HEK293T (cell line): ENCODE measurements at regions not wholly inside any gene's neighbourhood (a gene's known extent, or its start where the extent isn't known, plus 50 kb on each side); places are given as distances from the start of the nearest gene placed in this dataset.

Experiments used
- CTCF ChIA-PET: fragments of 350-600 bp; formaldehyde crosslinking; extraction: SDS; loops from one replicate; lab custom pipeline; 2021; ENCODE audit warnings: antibody characterized with exemption, inconsistent platforms; lab: Yijun Ruan, JAX
- POLR2A ChIA-PET: fragments of 350-600 bp; formaldehyde crosslinking; extraction: SDS; loops from one replicate; lab custom pipeline; 2020; ENCODE audit warnings: antibody characterized with exemption, inconsistent platforms; lab: Yijun Ruan, JAX
- DNase-seq: peaks from one replicate; pipeline ENCODE4 v3.0.0; 2012; ENCODE audit warnings: mixed read lengths; ENCODE audit errors: extremely low spot score
- ARNT ChIP-seq: fragments of 450-650 bp; IDR thresholded peaks from 2 replicates; pipeline ENCODE4 v1.6.1; 2017; ENCODE audit warnings: mild to moderate bottlenecking
- BHLHE40 ChIP-seq: fragments of 450-650 bp; IDR thresholded peaks from 2 replicates; pipeline ENCODE4 v1.6.1; 2016; ENCODE audit warnings: mild to moderate bottlenecking, moderate library complexity, borderline replicate concordance
- CTBP1 ChIP-seq: fragments of 450-650 bp; IDR thresholded peaks from 2 replicates; pipeline ENCODE4 v1.6.1; 2016; ENCODE audit warnings: borderline replicate concordance
- ELF4 ChIP-seq: fragments of 450-650 bp; IDR thresholded peaks from 2 replicates; pipeline ENCODE4 v1.6.1; 2017; ENCODE audit warnings: antibody characterized with exemption
- FOXA1 ChIP-seq: fragments of 450-650 bp; IDR thresholded peaks from 2 replicates; pipeline ENCODE4 v1.6.1; 2016; ENCODE audit warnings: mild to moderate bottlenecking
- FOXK2 ChIP-seq: fragments of 450-650 bp; IDR thresholded peaks from 2 replicates; pipeline ENCODE4 v1.6.1; 2016; ENCODE audit warnings: mild to moderate bottlenecking
- FOXM1 ChIP-seq: fragments of 450-650 bp; IDR thresholded peaks from 2 replicates; pipeline ENCODE4 v1.6.1; 2017; ENCODE audit warnings: mild to moderate bottlenecking, borderline replicate concordance
- HDGF ChIP-seq: fragments of 450-650 bp; IDR thresholded peaks from 2 replicates; pipeline ENCODE4 v1.6.1; 2017; ENCODE audit warnings: antibody characterized with exemption, borderline replicate concordance
- L3MBTL2 ChIP-seq: fragments of 450-650 bp; conservative IDR thresholded peaks from 2 replicates; pipeline ENCODE4 v1.6.1; 2016; ENCODE audit warnings: mild to moderate bottlenecking
- LEF1 ChIP-seq: fragments of 450-650 bp; IDR thresholded peaks from 2 replicates; pipeline ENCODE4 v1.6.1; 2017; ENCODE audit warnings: mild to moderate bottlenecking, borderline replicate concordance
- NFRKB ChIP-seq: fragments of 450-650 bp; IDR thresholded peaks from 2 replicates; pipeline ENCODE4 v1.6.1; 2016; ENCODE audit warnings: mild to moderate bottlenecking, moderate library complexity
- PKNOX1 ChIP-seq: fragments of 450-650 bp; IDR thresholded peaks from 2 replicates; pipeline ENCODE4 v1.6.1; 2016
- SP1 ChIP-seq: fragments of 450-650 bp; IDR thresholded peaks from 2 replicates; pipeline ENCODE4 v1.6.1; 2017
- SUZ12 ChIP-seq: fragments of 450-650 bp; IDR thresholded peaks from 2 replicates; pipeline ENCODE4 v1.6.1; 2016; ENCODE audit warnings: mild to moderate bottlenecking
- TARDBP ChIP-seq: fragments of 450-650 bp; IDR thresholded peaks from 2 replicates; pipeline ENCODE4 v1.6.1; 2016
- ZNF384 ChIP-seq: fragments of 450-650 bp; IDR thresholded peaks from 2 replicates; pipeline ENCODE4 v1.6.1; 2016

- TF ChIP-seq ARNT (no peak), ZNF384 (no peak), SUZ12 (no peak), CTBP1 (no peak), HDGF (no peak), FOXK2 (no peak), NFRKB (no peak), LEF1 (no peak), SP1 (no peak), PKNOX1 (no peak), ELF4 (no peak), L3MBTL2 (no peak), BHLHE40 (no peak), TARDBP (no peak), FOXA1 (no peak), FOXM1 (no peak)
- CTCF ChIA-PET = no interaction called here
- DNase-seq = no peak
- POLR2A ChIA-PET = no interaction called here
Observed at GRCh38 chr12:81866081-81866480, 106.9 kb upstream of the PPFIA2 start.

DNA sequence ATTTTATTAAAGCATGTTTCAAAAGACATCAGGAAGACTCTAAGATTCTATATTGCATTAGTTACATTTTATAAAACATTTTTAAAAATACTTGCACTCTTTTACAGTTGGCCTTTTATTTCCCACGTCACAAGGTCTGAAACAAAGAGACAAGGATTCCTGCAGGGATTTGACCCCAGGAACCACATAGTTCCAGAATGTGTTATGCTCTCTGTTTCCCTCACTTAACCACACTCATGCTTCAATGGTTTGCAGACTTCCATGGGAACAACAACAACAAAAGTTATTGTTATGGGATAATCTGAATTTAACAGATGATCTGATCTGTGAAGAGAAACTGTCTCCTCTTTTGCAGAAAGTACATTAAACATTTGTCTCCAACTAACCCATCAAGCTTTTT, 104.3 kb upstream of the PPFIA2 start:
- DNase-seq = no peak
- CTCF ChIA-PET = no interaction called here
- POLR2A ChIA-PET = no interaction called here
- TF ChIP-seq ARNT = no peak
- no peak for TF ChIP-seq BHLHE40
- no peak for TF ChIP-seq SP1
- no peak for TF ChIP-seq ELF4

DNA sequence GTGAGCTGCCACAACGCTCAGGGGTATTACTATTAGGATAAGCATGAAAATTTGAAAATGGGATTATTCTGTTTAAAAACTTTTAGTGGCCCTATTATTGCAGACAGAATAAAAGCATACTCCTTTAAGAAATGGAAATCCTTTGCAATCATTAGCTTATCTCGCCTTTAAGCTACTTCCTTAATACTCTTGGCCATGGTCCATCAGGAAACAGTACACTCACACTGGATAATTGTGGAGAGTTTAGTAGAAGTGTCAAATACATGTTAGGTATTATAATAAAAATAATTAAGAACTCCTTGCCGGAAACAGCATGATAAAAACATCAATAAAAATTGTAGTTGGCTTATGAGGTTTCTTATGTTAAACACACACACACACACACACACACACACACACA, 100.4 kb upstream of the PPFIA2 start:
- DNase-seq = no peak
- TF ChIP-seq PKNOX1 (no peak), HDGF (no peak), FOXK2 (no peak), L3MBTL2 (no peak), FOXM1 (no peak), BHLHE40 (no peak), ELF4 (no peak), SP1 (no peak), NFRKB (no peak), FOXA1 (no peak), CTBP1 (no peak), LEF1 (no peak), SUZ12 (no peak), TARDBP (no peak), ZNF384 (no peak), ARNT (no peak)
- POLR2A ChIA-PET = no interaction called here
- CTCF ChIA-PET = no interaction called here

GRCh38 chr12:81843599-81843998, 84.4 kb upstream of the PPFIA2 start:
- DNase-seq = no peak
- no peak for TF ChIP-seq PKNOX1
- TF ChIP-seq ZNF384 = no peak
- no peak for TF ChIP-seq ELF4
- TF ChIP-seq TARDBP = no peak
- no peak for TF ChIP-seq BHLHE40
- TF ChIP-seq SP1 = no peak
- TF ChIP-seq FOXM1 = no peak
- no peak for TF ChIP-seq CTBP1
- no peak for TF ChIP-seq NFRKB
- TF ChIP-seq LEF1 = no peak
- no peak for TF ChIP-seq L3MBTL2
- no peak for TF ChIP-seq FOXK2
- TF ChIP-seq HDGF = no peak
- ChIA-PET POLR2A (no interaction called here), CTCF (interaction anchor here (0.6 kb wide), 1 partner anchor 758 kb away, joined by 4 read pairs; no protein-coding TSS in a partner anchor)

DNA sequence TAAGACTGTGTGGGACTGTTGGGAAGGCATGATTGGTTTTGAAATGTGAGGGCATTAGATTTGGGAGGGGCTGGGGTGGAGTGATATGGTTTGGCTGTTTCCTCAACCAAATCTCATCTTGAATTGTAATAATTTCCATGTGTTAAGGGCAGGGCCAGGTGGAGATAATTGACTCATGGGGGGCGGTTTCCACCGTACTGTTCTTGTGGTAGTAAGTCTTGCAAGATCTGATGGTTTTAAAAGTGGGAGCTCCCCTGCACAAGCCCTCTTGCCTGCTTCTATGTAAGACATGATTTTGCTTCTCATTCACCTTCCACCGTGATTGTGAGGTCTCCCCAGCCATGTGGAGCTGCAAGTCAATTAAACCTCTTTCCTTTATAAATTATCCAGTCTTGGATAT, 76.6 kb upstream of the PPFIA2 start:
- TF ChIP-seq TARDBP = no peak
- TF ChIP-seq LEF1 = no peak
- TF ChIP-seq PKNOX1 = no peak
- TF ChIP-seq FOXM1 = no peak
- TF ChIP-seq L3MBTL2 = no peak
- no peak for TF ChIP-seq FOXA1
- TF ChIP-seq SUZ12 = no peak
- TF ChIP-seq SP1 = no peak
- no peak for TF ChIP-seq HDGF
- TF ChIP-seq ZNF384 = no peak
- TF ChIP-seq CTBP1 = no peak
- no peak for TF ChIP-seq FOXK2
- no peak for TF ChIP-seq ARNT
- TF ChIP-seq ELF4 = no peak
- no peak for TF ChIP-seq BHLHE40
- no peak for TF ChIP-seq NFRKB
- DNase-seq = no peak
- POLR2A ChIA-PET = no interaction called here
- CTCF ChIA-PET = no interaction called here
